ENCODE measurements at regions not wholly inside any gene's neighbourhood (a gene's known extent, or its start where the extent isn't known, plus 50 kb on each side); places are given as distances from the start of the nearest gene placed in this dataset.

DNA sequence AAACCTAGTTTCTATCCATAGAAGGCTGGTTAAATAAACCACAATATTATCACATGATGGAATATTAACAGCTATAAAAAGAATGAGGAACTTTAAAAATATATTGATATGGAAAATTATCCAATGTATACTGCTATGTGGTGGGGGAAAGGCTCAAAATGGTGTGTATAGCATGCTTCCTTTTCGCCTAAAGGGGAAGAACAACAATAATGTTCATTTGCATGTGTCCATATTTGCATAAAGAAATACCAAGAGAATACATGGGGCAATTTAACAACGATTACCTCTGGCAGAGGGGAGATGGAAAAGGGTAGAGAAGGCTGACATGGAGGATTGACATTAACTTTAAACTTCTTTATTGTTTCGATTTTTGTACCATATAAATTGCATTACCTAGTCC, 121.3 kb upstream of the PARP11 start:
- ChIA-PET CTCF (interaction anchor here (0.9 to 17.0 kb wide), 6 partner anchors 9 to 283 kb away, joined by 3 to 392 read pairs (median 4); no protein-coding TSS in a partner anchor), POLR2A (no interaction called here)
- no peak overlapping the region for H3K4me3 ChIP-seq (ENCODE audit: low read depth, low read length)
- DNase-seq (ENCODE audit: low read depth): no peak
- H3K36me3 ChIP-seq (ENCODE audit: control insufficient read depth, insufficient read depth, low read length): no peaks in the 10 kb centered on the region
- TF ChIP-seq, protein P1, sequence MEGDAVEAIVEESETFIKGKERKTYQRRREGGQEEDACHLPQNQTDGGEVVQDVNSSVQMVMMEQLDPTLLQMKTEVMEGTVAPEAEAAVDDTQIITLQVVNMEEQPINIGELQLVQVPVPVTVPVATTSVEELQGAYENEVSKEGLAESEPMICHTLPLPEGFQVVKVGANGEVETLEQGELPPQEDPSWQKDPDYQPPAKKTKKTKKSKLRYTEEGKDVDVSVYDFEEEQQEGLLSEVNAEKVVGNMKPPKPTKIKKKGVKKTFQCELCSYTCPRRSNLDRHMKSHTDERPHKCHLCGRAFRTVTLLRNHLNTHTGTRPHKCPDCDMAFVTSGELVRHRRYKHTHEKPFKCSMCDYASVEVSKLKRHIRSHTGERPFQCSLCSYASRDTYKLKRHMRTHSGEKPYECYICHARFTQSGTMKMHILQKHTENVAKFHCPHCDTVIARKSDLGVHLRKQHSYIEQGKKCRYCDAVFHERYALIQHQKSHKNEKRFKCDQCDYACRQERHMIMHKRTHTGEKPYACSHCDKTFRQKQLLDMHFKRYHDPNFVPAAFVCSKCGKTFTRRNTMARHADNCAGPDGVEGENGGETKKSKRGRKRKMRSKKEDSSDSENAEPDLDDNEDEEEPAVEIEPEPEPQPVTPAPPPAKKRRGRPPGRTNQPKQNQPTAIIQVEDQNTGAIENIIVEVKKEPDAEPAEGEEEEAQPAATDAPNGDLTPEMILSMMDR (IDR thresholded peaks at IDR 0.05; ENCODE audit: insufficient read depth, low read depth, low read length): no peak
- H3K27me3 ChIP-seq (ENCODE audit: control insufficient read depth, insufficient read depth, low read length): peaks cover 5% of the 10 kb centered on the region

DNA sequence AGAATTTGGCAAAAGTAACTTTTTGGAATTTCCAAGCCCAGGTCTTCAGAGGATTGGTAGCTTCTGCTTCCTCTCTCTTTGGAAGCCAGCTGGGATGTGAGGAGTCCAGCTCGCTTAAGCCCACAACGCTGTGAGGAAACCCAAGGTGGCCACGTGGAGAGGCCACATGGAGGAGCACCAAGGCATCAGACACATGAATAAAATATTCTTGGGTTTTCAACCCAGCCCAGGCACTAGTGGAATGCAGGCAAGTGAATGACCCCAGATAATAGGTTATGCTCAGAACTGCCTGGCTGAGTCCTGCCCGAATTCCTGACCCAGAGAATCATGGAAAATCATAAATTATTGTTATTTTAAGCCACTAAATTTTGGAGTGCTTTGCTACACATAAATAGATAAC, 119.7 kb upstream of the PARP11 start:
- Histone ChIP-seq H3K27me3 (ENCODE audit: control insufficient read depth, insufficient read depth, low read length) (peaks cover 3% of the 10 kb centered on the region), H3K36me3 (ENCODE audit: control insufficient read depth, insufficient read depth, low read length) (no peaks in the 10 kb centered on the region), H3K4me3 (ENCODE audit: low read depth, low read length) (no peak overlapping the region)
- ChIA-PET CTCF (interaction anchor here (3.3 to 17.0 kb wide), 3 partner anchors 42 to 284 kb away, joined by 21 to 392 read pairs (median 41); no protein-coding TSS in a partner anchor), POLR2A (no interaction called here)
- no peak for DNase-seq (ENCODE audit: low read depth)
- TF ChIP-seq, protein P1 (IDR thresholded peaks at IDR 0.05; ENCODE audit: insufficient read depth, low read depth, low read length): no peak

- DNase-seq (ENCODE audit: low read depth): no peak
- Histone ChIP-seq H3K4me3 (ENCODE audit: low read depth, low read length) (no peak overlapping the region), H3K36me3 (ENCODE audit: control insufficient read depth, insufficient read depth, low read length) (no peaks in the 10 kb centered on the region), H3K27me3 (ENCODE audit: control insufficient read depth, insufficient read depth, low read length) (peaks cover 3% of the 10 kb centered on the region)
- POLR2A ChIA-PET: no interaction called here
- CTCF ChIA-PET: interaction anchor here (1.0 to 17.0 kb wide), 4 partner anchors 17 to 285 kb away, joined by 3 to 392 read pairs (median 13); no protein-coding TSS in a partner anchor
- TF ChIP-seq, protein P1 (IDR thresholded peaks at IDR 0.05; ENCODE audit: insufficient read depth, low read depth, low read length): no peak
Measured at GRCh38 chr12:3991798-3992580, 118.8 kb upstream of the PARP11 start.

GRCh38 chr12:3990501-3991280, 117.5 kb upstream of the PARP11 start:
- H3K27me3 ChIP-seq (ENCODE audit: control insufficient read depth, insufficient read depth, low read length): peaks cover 1% of the 10 kb centered on the region
- ChIA-PET CTCF (interaction anchor here (1.0 to 17.0 kb wide), 4 partner anchors 7 to 286 kb away, joined by 4 to 392 read pairs (median 13); no protein-coding TSS in a partner anchor), POLR2A (no interaction called here)
- DNase-seq (ENCODE audit: low read depth): no peak
- TF ChIP-seq, protein P1 (IDR thresholded peaks at IDR 0.05; ENCODE audit: insufficient read depth, low read depth, low read length): no peak
- H3K4me3 ChIP-seq (ENCODE audit: low read depth, low read length): no peak overlapping the region
- H3K36me3 ChIP-seq (ENCODE audit: control insufficient read depth, insufficient read depth, low read length): no peaks in the 10 kb centered on the region

GRCh38 chr12:3989218-3989550, 116.0 kb upstream of the PARP11 start:
- Histone ChIP-seq H3K4me3 (ENCODE audit: low read depth, low read length) (no peak overlapping the region), H3K36me3 (ENCODE audit: control insufficient read depth, insufficient read depth, low read length) (no peaks in the 10 kb centered on the region), H3K27me3 (ENCODE audit: control insufficient read depth, insufficient read depth, low read length) (peaks cover 1% of the 10 kb centered on the region)
- ChIA-PET CTCF (interaction anchor here (17.0 kb wide), 1 partner anchor 46 kb away, joined by 392 read pairs; no protein-coding TSS in a partner anchor), POLR2A (no interaction called here)
- TF ChIP-seq, protein P1 (IDR thresholded peaks at IDR 0.05; ENCODE audit: insufficient read depth, low read depth, low read length): no peak
- no peak for DNase-seq (ENCODE audit: low read depth)
